GM23338 (cell line): ENCODE measurements at regions not wholly inside any gene's neighbourhood (a gene's known extent, or its start where the extent isn't known, plus 50 kb on each side); places are given as distances from the start of the nearest gene placed in this dataset.

Source experiments
- ATAC-seq: fragments of 200-7000 bp; cut with Tn5 transposase; 3 replicates; pipeline ENCODE4 v1.9.1; 2020
- DNase-seq: peaks from one replicate; pipeline ENCODE4 v3.0.0-alpha.2; 2015; ENCODE audit warnings: low spot score
- H2AFZ ChIP-seq: fragments of 200-600 bp; sonication (generic); 2 replicates; pipeline ENCODE4 v1.8.0; 2016; ENCODE audit warnings: antibody characterized with exemption, mild to moderate bottlenecking, moderate library complexity
- H3F3A ChIP-seq: fragments of 200-600 bp; sonication (generic); replicated peaks from 2 replicates; pipeline ENCODE4 v1.8.0; 2017; ENCODE audit warnings: antibody characterized with exemption, mixed run types, low read depth
- H3K27ac ChIP-seq: fragments of 200-600 bp; sonication (generic); 2 replicates; pipeline ENCODE4 v1.6.1; 2016; ENCODE audit warnings: low read depth
- H3K27me3 ChIP-seq: fragments of 200-600 bp; sonication (generic); 2 replicates; pipeline ENCODE4 v1.8.0; 2016; ENCODE audit warnings: mild to moderate bottlenecking, mixed run types, moderate library complexity; ENCODE audit not compliant: insufficient read depth
- H3K36me3 ChIP-seq: fragments of 200-600 bp; sonication (generic); 2 replicates; pipeline ENCODE4 v1.8.0; 2016; ENCODE audit warnings: mild to moderate bottlenecking; ENCODE audit not compliant: insufficient read depth
- H3K4me1 ChIP-seq: fragments of 200-600 bp; sonication (generic); 2 replicates; pipeline ENCODE4 v1.8.0; 2016; ENCODE audit warnings: mild to moderate bottlenecking, moderate library complexity; ENCODE audit not compliant: insufficient read depth
- H3K4me2 ChIP-seq: fragments of 200-600 bp; sonication (generic); 2 replicates; pipeline ENCODE4 v1.7.1; 2017; ENCODE audit warnings: mixed run types
- H3K4me3 ChIP-seq: fragments of 200-600 bp; sonication (generic); 2 replicates; pipeline ENCODE4 v1.6.1; 2016; ENCODE audit warnings: mixed run types
- H3K79me2 ChIP-seq: fragments of 200-600 bp; sonication (generic); replicated peaks from 2 replicates; pipeline ENCODE4 v1.8.0; 2017; ENCODE audit warnings: mild to moderate bottlenecking; ENCODE audit not compliant: insufficient read depth
- H3K9me2 ChIP-seq: fragments of 200-600 bp; sonication (generic); 2 replicates; pipeline ENCODE4 v1.8.0; 2017; ENCODE audit not compliant: insufficient read depth
- H4K20me1 ChIP-seq: fragments of 200-600 bp; sonication (generic); replicated peaks from 2 replicates; pipeline ENCODE4 v1.8.0; 2017; ENCODE audit warnings: mild to moderate bottlenecking; ENCODE audit not compliant: insufficient read depth
- H3K27ac Mint-ChIP-seq: 2 replicates; pipeline ENCODE4 v1.8.0; 2020; ENCODE audit warnings: inconsistent platforms, mild to moderate bottlenecking, moderate library complexity, mixed read lengths
- H3K27me3 Mint-ChIP-seq: 3 replicates; pipeline ENCODE4 v1.8.0; 2022; ENCODE audit warnings: low read depth, mild to moderate bottlenecking, moderate library complexity, mixed read lengths, inconsistent platforms; ENCODE audit not compliant: insufficient read depth, poor library complexity
- H3K36me3 Mint-ChIP-seq: 3 replicates; pipeline ENCODE4 v1.8.0; 2021; ENCODE audit warnings: low read depth, mild to moderate bottlenecking, inconsistent platforms, moderate library complexity, mixed read lengths
- H3K4me1 Mint-ChIP-seq: 3 replicates; pipeline ENCODE4 v1.8.0; 2020; ENCODE audit warnings: mild to moderate bottlenecking, inconsistent platforms, mixed read lengths
- H3K4me3 Mint-ChIP-seq: 3 replicates; pipeline ENCODE4 v1.8.0; 2021; ENCODE audit warnings: moderate library complexity, mild to moderate bottlenecking, inconsistent platforms, mixed read lengths
- H3K9me3 Mint-ChIP-seq: 3 replicates; pipeline ENCODE4 v1.8.0; 2020; ENCODE audit warnings: moderate library complexity, mild to moderate bottlenecking, inconsistent platforms, mixed read lengths
- CREB1 ChIP-seq: fragments of 250-450 bp; sonication (Bioruptor Pico); IDR thresholded peaks from 2 replicates; pipeline ENCODE4 v1.5.0; 2020; ENCODE audit warnings: low read depth, mild to moderate bottlenecking, moderate library complexity
- ETS1 ChIP-seq: IDR thresholded peaks from 2 replicates; pipeline ENCODE4 v1.6.1; 2016; ENCODE audit warnings: antibody characterized with exemption
- EZH2 ChIP-seq: fragments of 200-600 bp; sonication (generic); IDR thresholded peaks from one replicate; pipeline ENCODE4 v1.8.0; 2017; ENCODE audit warnings: antibody characterized with exemption, mild to moderate bottlenecking, low read depth; ENCODE audit not compliant: unreplicated experiment
- EZH2phosphoT487 ChIP-seq: fragments of 200-600 bp; sonication (generic); IDR thresholded peaks from one replicate; pipeline ENCODE4 v1.8.1; 2018; ENCODE audit warnings: antibody characterized with exemption; ENCODE audit not compliant: unreplicated experiment
- JUNB ChIP-seq: IDR thresholded peaks from one replicate; pipeline ENCODE4 v1.6.1; 2016; ENCODE audit warnings: antibody characterized with exemption; ENCODE audit not compliant: unreplicated experiment
- NANOG ChIP-seq: IDR thresholded peaks from 2 replicates; pipeline ENCODE4 v1.6.1; 2016; ENCODE audit warnings: antibody characterized with exemption, borderline replicate concordance
- POLR2AphosphoS5 ChIP-seq: IDR thresholded peaks from 2 replicates; pipeline ENCODE4 v1.6.1; 2016; ENCODE audit warnings: antibody characterized with exemption, low read depth
- REST ChIP-seq: IDR thresholded peaks from one replicate; pipeline ENCODE4 v1.6.1; 2018; ENCODE audit warnings: antibody characterized with exemption; ENCODE audit not compliant: unreplicated experiment
- STAT1 ChIP-seq: IDR thresholded peaks from one replicate; pipeline ENCODE4 v1.6.1; 2016; ENCODE audit warnings: antibody characterized with exemption; ENCODE audit not compliant: unreplicated experiment
- ZNF114 ChIP-seq: fragments of 250-450 bp; sonication (Bioruptor Pico); IDR thresholded peaks from 2 replicates; pipeline ENCODE4 v1.5.0; 2020; ENCODE audit warnings: mild to moderate bottlenecking, moderate library complexity
- ZNF331 ChIP-seq: fragments of 250-450 bp; sonication (Bioruptor Pico); IDR thresholded peaks from 2 replicates; pipeline ENCODE4 v1.5.0; 2020; ENCODE audit warnings: low read depth, mild to moderate bottlenecking, moderate library complexity
- ZNF462 ChIP-seq: fragments of 250-450 bp; sonication (Bioruptor Pico); IDR thresholded peaks from 2 replicates; pipeline ENCODE4 v1.5.0; 2020; ENCODE audit warnings: mild to moderate bottlenecking, moderate library complexity
- TF ChIP-seq, protein P1 (sequence below), 2 experiments: fragments of 200-600 bp in 1 of 2; sonication (generic) in 1 of 2; conservative IDR thresholded peaks; 2 replicates each; pipeline versions ENCODE4 v1.5.1 to v1.6.1; 2016 to 2017; ENCODE audit warnings: antibody characterized with exemption in 2 of 2, low read depth in 2 of 2, mild to moderate bottlenecking in 2 of 2, moderate library complexity in 1 of 2

DNA sequence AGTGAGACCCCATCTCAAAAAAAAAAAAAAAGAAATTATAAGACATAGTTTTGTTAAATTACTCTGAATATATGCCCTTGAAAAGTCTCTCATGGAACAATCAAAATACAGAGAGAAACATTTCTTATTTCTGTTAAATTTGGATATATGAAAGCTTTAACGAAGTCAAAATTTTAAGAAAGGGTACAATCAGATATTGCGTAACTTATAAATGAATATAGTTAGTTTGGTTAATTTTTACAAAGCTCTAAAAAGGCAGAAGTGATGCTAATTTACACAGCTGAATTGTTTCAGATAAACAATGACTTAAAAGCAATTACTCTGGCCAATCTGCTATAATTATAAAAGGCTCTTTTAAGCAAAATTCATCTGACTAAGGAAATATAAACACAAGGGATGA, 611.6 kb upstream of the CCDC179 start:
- no peak overlapping the region for H3K4me3 ChIP-seq
- Mint-ChIP-seq H3K27me3 (no peaks in the 10 kb centered on the region), H3K36me3 (no peaks in the 10 kb centered on the region), H3K4me3 (no peak overlapping the region), H3K27ac (no peak overlapping the region), H3K9me3 (no peaks in the 10 kb centered on the region), H3K4me1 (no peaks in the 10 kb centered on the region)
- no peaks in the 10 kb centered on the region for H4K20me1 ChIP-seq
- no peaks in the 10 kb centered on the region for H3K27me3 ChIP-seq
- H3K4me1 ChIP-seq: no peaks in the 10 kb centered on the region
- no peak for DNase-seq
- H3K36me3 ChIP-seq: no peaks in the 10 kb centered on the region
- H3K9me2 ChIP-seq: no peaks in the 10 kb centered on the region
- TF ChIP-seq CREB1 (no peak), POLR2AphosphoS5 (no peak), EZH2 (no peak), REST (no peak), STAT1 (no peak), JUNB (no peak), ZNF114 (CRISPR knock-in tag) (no peak), ZNF462 (CRISPR knock-in tag) (no peak), EZH2phosphoT487 (no peak), ZNF331 (CRISPR knock-in tag) (no peak), ETS1 (no peak), NANOG (no peak)
- TF ChIP-seq, protein P1, sequence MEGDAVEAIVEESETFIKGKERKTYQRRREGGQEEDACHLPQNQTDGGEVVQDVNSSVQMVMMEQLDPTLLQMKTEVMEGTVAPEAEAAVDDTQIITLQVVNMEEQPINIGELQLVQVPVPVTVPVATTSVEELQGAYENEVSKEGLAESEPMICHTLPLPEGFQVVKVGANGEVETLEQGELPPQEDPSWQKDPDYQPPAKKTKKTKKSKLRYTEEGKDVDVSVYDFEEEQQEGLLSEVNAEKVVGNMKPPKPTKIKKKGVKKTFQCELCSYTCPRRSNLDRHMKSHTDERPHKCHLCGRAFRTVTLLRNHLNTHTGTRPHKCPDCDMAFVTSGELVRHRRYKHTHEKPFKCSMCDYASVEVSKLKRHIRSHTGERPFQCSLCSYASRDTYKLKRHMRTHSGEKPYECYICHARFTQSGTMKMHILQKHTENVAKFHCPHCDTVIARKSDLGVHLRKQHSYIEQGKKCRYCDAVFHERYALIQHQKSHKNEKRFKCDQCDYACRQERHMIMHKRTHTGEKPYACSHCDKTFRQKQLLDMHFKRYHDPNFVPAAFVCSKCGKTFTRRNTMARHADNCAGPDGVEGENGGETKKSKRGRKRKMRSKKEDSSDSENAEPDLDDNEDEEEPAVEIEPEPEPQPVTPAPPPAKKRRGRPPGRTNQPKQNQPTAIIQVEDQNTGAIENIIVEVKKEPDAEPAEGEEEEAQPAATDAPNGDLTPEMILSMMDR (conservative IDR thresholded peaks at IDR 0.05; ENCODE audit: low read depth in 2 of 2): no peak
- H3K27ac ChIP-seq: no peak overlapping the region
- H2AFZ ChIP-seq: no peak overlapping the region
- no peak overlapping the region for H3K4me2 ChIP-seq
- no peaks in the 10 kb centered on the region for H3F3A ChIP-seq
- no peaks in the 10 kb centered on the region for H3K79me2 ChIP-seq
- ATAC-seq: no peak
